A549 (cell line): ENCODE measurements at regions not wholly inside any gene's neighbourhood (a gene's known extent, or its start where the extent isn't known, plus 50 kb on each side); places are given as distances from the start of the nearest gene placed in this dataset.
"Not testable (repeated sequence)": the region's sequence is repeated elsewhere in the genome, so short reads cannot be mapped to it uniquely, and the experiment has no call there.

Experiments used
- ATAC-seq, 2 experiments: fragments of 200-7000 bp in 1 of 2; fragments of >200 bp in 1 of 2; cut with Nextera tagmentation in 1 of 2; cut with Tn5 transposase in 1 of 2; 3 replicates each; pipeline versions ENCODE4 v1.8.0 to v1.9.1; 2018 to 2020; ENCODE audit warnings: mild to moderate bottlenecking in 1 of 2, moderate library complexity in 1 of 2
- CTCF ChIA-PET: fragments of 300-600 bp; sonication (Branson Sonifier 250); formaldehyde crosslinking; extraction: SDS; loops from one replicate; lab custom pipeline; 2021; ENCODE audit warnings: antibody characterized with exemption, inconsistent platforms; lab: Yijun Ruan, JAX
- POLR2A ChIA-PET: fragments of 350-600 bp; formaldehyde crosslinking; extraction: SDS; loops from one replicate; lab custom pipeline; 2021; ENCODE audit warnings: antibody characterized with exemption, inconsistent platforms; lab: Yijun Ruan, JAX
- DNase-seq, 2 experiments: peaks; one replicate each; pipeline versions ENCODE4 v3.0.0 to v3.0.0-alpha.2; 2011 to 2016; ENCODE audit warnings: low read depth in 1 of 2, low spot score in 1 of 2
- FAIRE-seq: peaks from 2 replicates; lab custom pipeline; 2011; peaks lifted over from hg19 to GRCh38; lab: Jason Lieb, UNC
- H3K27ac ChIP-seq, 2 experiments: fragments of >200 bp; sonication (Bioruptor Twin); formaldehyde crosslinking; 3 replicates each; pipeline ENCODE4 v1.5.1; 2016 to 2017
- H3K4me1 ChIP-seq: fragments of >200 bp; sonication (Bioruptor Twin); formaldehyde crosslinking; 3 replicates; pipeline ENCODE4 v1.6.1; 2016
- H3K4me2 ChIP-seq: fragments of >200 bp; sonication (Bioruptor Twin); formaldehyde crosslinking; 3 replicates; pipeline ENCODE4 v1.6.1; 2016
- H3K4me3 ChIP-seq: fragments of >200 bp; sonication (Bioruptor Twin); formaldehyde crosslinking; 3 replicates; pipeline ENCODE4 v1.5.1; 2016
- H3K9me3 ChIP-seq: fragments of >200 bp; sonication (Bioruptor Twin); formaldehyde crosslinking; 3 replicates; pipeline ENCODE4 v1.6.1; 2016
- CBX8 ChIP-seq: fragments of 200-600 bp; sonication (generic); IDR thresholded peaks from 2 replicates; pipeline ENCODE4 v1.6.1; 2016
- CHD4 ChIP-seq: fragments of 200-600 bp; sonication (generic); IDR thresholded peaks from 2 replicates; pipeline ENCODE4 v1.6.1; 2016; ENCODE audit warnings: antibody characterized with exemption, mild to moderate bottlenecking, borderline replicate concordance
- FOXS1 ChIP-seq: fragments of 250-450 bp; sonication (Bioruptor Pico); IDR thresholded peaks from 2 replicates; pipeline ENCODE4 v1.5.0; 2020; ENCODE audit warnings: mild to moderate bottlenecking, moderate library complexity
- GATA3 ChIP-seq: IDR thresholded peaks from 2 replicates; pipeline ENCODE4 v1.6.1; 2012; ENCODE audit warnings: borderline replicate concordance
- HOXB13 ChIP-seq: fragments of 250-450 bp; sonication (Bioruptor Pico); IDR thresholded peaks from 2 replicates; pipeline ENCODE4 v1.5.0; 2020; ENCODE audit warnings: low read depth, mild to moderate bottlenecking, moderate library complexity
- JUNB ChIP-seq: fragments of >200 bp; sonication (Bioruptor Twin); formaldehyde crosslinking; IDR thresholded peaks from 2 replicates; pipeline ENCODE4 v1.6.1; 2016
- MAFK ChIP-seq: fragments of 450-650 bp; IDR thresholded peaks from 2 replicates; pipeline ENCODE4 v1.6.1; 2014; ENCODE audit not compliant: partially characterized antibody
- NFE2L2 ChIP-seq: fragments of 150-350 bp; conservative IDR thresholded peaks from 2 replicates; pipeline ENCODE4 v1.6.1; 2014; ENCODE audit warnings: low read length
- NPAS2 ChIP-seq: fragments of 250-450 bp; sonication (Bioruptor Pico); IDR thresholded peaks from 2 replicates; pipeline ENCODE4 v1.8.0; 2022; ENCODE audit warnings: mild to moderate bottlenecking, moderate library complexity, borderline replicate concordance
- NR3C1 ChIP-seq: fragments of >200 bp; sonication (Bioruptor Twin); formaldehyde crosslinking; IDR thresholded peaks from 3 replicates; pipeline ENCODE4 v1.6.1; 2017
- PHF8 ChIP-seq: fragments of 200-600 bp; sonication (generic); IDR thresholded peaks from 2 replicates; pipeline ENCODE4 v1.6.1; 2016; ENCODE audit warnings: low read depth, mild to moderate bottlenecking, antibody characterized with exemption, moderate library complexity, borderline replicate concordance
- RAD21 ChIP-seq, 2 experiments: fragments of >200 bp in 1 of 2; sonication (Bioruptor Twin) in 1 of 2; formaldehyde crosslinking in 1 of 2; IDR thresholded peaks in 1 of 2; conservative IDR thresholded peaks in 1 of 2; 2 replicates in 1 of 2; 3 replicates in 1 of 2; pipeline ENCODE4 v1.6.1; 2012 to 2018; ENCODE audit warnings: inconsistent platforms in 1 of 2
- RARB ChIP-seq: fragments of 250-450 bp; sonication (Bioruptor Pico); IDR thresholded peaks from 2 replicates; pipeline ENCODE4 v1.8.0; 2021; ENCODE audit warnings: mild to moderate bottlenecking, moderate library complexity
- RFX5 ChIP-seq: fragments of 450-650 bp; IDR thresholded peaks from 2 replicates; pipeline ENCODE4 v1.7.1; 2014; ENCODE audit warnings: antibody characterized with exemption, mild to moderate bottlenecking, moderate library complexity
- RNF2 ChIP-seq: fragments of 200-600 bp; sonication (generic); IDR thresholded peaks from 2 replicates; pipeline ENCODE4 v1.6.1; 2016; ENCODE audit warnings: low read depth, mild to moderate bottlenecking, antibody characterized with exemption, moderate library complexity, borderline replicate concordance
- SREBF2 ChIP-seq: fragments of 450-650 bp; IDR thresholded peaks from 2 replicates; pipeline ENCODE4 v1.6.1; 2014; ENCODE audit warnings: mild to moderate bottlenecking, moderate library complexity
- TFCP2L1 ChIP-seq: fragments of 250-450 bp; sonication (Bioruptor Pico); IDR thresholded peaks from 2 replicates; pipeline ENCODE4 v1.5.0; 2021; ENCODE audit warnings: mild to moderate bottlenecking
- ZC3H11A ChIP-seq: fragments of 450-650 bp; IDR thresholded peaks from 2 replicates; pipeline ENCODE4 v1.6.1; 2014; ENCODE audit warnings: antibody characterized with exemption, mild to moderate bottlenecking
- ZFP36 ChIP-seq: fragments of 450-650 bp; IDR thresholded peaks from 2 replicates; pipeline ENCODE4 v1.6.1; 2014; ENCODE audit warnings: borderline replicate concordance; ENCODE audit not compliant: partially characterized antibody
- WGBS: methylation state at CpG from one replicate; pipeline ENCODE4 v1.1.6; 2017; ENCODE audit errors: missing lambda C conversion rate; 5-methylcytosine and 5-hydroxymethylcytosine counted together
- TF ChIP-seq, protein P1 (sequence below): fragments of 200-600 bp; sonication (generic); IDR thresholded peaks from 2 replicates; pipeline ENCODE4 v1.6.1; 2016; ENCODE audit warnings: antibody characterized with exemption, mild to moderate bottlenecking, moderate library complexity
- TF ChIP-seq, protein P2 (sequence below): fragments of >200 bp; sonication (Bioruptor Twin); formaldehyde crosslinking; IDR thresholded peaks from 3 replicates; pipeline ENCODE4 v1.6.1; 2016
- TF ChIP-seq, protein P3 (sequence below): fragments of 150-350 bp; IDR thresholded peaks from 2 replicates; pipeline ENCODE4 v1.6.1; 2014; ENCODE audit warnings: low read depth, mild to moderate bottlenecking, low read length
- TF ChIP-seq, protein P4 (sequence below): fragments of 450-650 bp; IDR thresholded peaks from 2 replicates; pipeline ENCODE4 v1.6.1; 2014; ENCODE audit warnings: antibody characterized with exemption
- TF ChIP-seq, protein P5 (sequence below): fragments of 250-450 bp; sonication (Bioruptor Pico); IDR thresholded peaks from 2 replicates; pipeline ENCODE4 v1.5.0; 2020; ENCODE audit warnings: low read depth, mild to moderate bottlenecking, moderate library complexity

DNA sequence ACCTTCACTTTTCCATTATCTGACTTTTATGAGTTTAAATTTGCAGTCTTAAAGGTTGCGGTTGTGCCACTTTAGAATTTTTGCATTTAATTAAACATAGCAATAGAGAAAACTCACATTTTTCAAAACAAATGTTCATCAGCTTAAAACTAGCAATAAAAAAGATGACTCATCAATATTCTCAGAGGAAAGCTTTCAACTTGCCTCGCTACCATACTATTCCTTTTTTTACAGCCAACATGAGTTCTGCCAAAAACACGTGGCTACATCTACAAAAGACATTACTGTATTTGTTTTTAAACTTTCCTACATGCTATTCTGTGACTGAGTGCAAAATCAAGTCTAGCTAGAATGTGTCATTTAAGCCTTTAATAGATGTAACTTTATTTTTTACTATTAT is 497.1 kb downstream of the RPS29 start:
- POLR2A ChIA-PET: no interaction called here
- no peak for ATAC-seq

DNA sequence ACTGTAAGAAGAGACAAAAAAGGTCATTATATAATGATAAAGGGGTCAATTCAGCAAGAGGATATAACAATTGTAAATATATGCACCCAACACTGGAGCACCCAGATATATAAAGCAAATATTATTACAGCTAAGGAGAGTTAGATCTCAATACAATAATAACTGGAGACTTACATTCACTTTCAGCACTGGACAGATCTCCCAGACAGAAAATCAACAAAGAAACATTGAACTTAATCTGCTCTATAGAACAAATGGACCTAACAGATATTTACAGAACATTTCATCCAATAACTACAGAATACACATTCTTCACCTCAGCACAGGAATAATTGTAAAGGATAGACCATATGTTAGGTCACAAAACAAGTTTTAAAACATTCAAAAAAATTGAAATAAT is 512.9 kb downstream of the RPS29 start:
- H3K9me3 ChIP-seq, POLR2A ChIA-PET, DNase-seq, ATAC-seq, H3K4me3 ChIP-seq, H3K4me2 ChIP-seq, FAIRE-seq, CTCF ChIA-PET, H3K4me1 ChIP-seq, H3K27ac ChIP-seq: not testable (repeated sequence)
- TF ChIP-seq, protein P1, sequence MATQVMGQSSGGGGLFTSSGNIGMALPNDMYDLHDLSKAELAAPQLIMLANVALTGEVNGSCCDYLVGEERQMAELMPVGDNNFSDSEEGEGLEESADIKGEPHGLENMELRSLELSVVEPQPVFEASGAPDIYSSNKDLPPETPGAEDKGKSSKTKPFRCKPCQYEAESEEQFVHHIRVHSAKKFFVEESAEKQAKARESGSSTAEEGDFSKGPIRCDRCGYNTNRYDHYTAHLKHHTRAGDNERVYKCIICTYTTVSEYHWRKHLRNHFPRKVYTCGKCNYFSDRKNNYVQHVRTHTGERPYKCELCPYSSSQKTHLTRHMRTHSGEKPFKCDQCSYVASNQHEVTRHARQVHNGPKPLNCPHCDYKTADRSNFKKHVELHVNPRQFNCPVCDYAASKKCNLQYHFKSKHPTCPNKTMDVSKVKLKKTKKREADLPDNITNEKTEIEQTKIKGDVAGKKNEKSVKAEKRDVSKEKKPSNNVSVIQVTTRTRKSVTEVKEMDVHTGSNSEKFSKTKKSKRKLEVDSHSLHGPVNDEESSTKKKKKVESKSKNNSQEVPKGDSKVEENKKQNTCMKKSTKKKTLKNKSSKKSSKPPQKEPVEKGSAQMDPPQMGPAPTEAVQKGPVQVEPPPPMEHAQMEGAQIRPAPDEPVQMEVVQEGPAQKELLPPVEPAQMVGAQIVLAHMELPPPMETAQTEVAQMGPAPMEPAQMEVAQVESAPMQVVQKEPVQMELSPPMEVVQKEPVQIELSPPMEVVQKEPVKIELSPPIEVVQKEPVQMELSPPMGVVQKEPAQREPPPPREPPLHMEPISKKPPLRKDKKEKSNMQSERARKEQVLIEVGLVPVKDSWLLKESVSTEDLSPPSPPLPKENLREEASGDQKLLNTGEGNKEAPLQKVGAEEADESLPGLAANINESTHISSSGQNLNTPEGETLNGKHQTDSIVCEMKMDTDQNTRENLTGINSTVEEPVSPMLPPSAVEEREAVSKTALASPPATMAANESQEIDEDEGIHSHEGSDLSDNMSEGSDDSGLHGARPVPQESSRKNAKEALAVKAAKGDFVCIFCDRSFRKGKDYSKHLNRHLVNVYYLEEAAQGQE: peak; percentile 33; the same call in 1 of the 2 replicates

More for the DNA sequence above, 497.1 kb downstream of the RPS29 start:
- Histone ChIP-seq H3K4me1 (no peaks in the 10 kb centered on the region), H3K9me3 (no peaks in the 10 kb centered on the region), H3K4me2 (no peak overlapping the region), H3K4me3 (no peak overlapping the region), H3K27ac (no peak overlapping the region)
- no peak for FAIRE-seq
- TF ChIP-seq FOXS1 (CRISPR knock-in tag) (no peak), GATA3 (no peak), PHF8 (no peak), ZFP36 (no peak), MAFK (peak; percentile 88), NFE2L2 (0 out of 2 replicates have a peak, but pooled peaks have one; percentile 36), RFX5 (no peak)
- TF ChIP-seq, protein P2, sequence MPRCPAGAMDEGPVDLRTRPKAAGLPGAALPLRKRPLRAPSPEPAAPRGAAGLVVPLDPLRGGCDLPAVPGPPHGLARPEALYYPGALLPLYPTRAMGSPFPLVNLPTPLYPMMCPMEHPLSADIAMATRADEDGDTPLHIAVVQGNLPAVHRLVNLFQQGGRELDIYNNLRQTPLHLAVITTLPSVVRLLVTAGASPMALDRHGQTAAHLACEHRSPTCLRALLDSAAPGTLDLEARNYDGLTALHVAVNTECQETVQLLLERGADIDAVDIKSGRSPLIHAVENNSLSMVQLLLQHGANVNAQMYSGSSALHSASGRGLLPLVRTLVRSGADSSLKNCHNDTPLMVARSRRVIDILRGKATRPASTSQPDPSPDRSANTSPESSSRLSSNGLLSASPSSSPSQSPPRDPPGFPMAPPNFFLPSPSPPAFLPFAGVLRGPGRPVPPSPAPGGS: no peak
- TF ChIP-seq, protein P3, sequence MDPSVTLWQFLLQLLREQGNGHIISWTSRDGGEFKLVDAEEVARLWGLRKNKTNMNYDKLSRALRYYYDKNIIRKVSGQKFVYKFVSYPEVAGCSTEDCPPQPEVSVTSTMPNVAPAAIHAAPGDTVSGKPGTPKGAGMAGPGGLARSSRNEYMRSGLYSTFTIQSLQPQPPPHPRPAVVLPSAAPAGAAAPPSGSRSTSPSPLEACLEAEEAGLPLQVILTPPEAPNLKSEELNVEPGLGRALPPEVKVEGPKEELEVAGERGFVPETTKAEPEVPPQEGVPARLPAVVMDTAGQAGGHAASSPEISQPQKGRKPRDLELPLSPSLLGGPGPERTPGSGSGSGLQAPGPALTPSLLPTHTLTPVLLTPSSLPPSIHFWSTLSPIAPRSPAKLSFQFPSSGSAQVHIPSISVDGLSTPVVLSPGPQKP: no peak
- WGBS: 12% methylated on average over 3 of the region's 3 CpGs
- DNase-seq: no peak
- CTCF ChIA-PET: no interaction called here

DNA sequence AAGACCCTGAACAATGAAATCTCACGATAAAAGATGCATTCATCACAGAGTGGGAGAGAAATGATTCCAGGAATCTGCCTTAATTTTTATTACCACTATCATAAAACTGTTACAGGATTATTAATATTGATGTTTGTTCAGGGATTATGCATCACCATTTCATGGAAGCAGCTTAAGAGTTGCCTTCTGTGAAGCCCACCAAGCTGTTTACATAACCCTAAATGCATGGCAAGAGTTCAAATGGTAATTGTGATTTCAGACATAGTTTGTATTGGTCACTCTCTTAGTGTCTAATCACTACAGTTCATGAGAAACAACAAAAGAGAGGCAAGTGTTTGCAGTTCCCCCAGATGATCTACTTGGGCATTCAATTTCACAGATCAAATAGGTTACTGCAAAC is 527.7 kb downstream of the RPS29 start:
- ChIA-PET POLR2A (no interaction called here), CTCF (no interaction called here)
- DNase-seq (no peak), FAIRE-seq (no peak), ATAC-seq (no peak)
- H3K4me2 ChIP-seq: no peak overlapping the region
- no peaks in the 10 kb centered on the region for H3K4me1 ChIP-seq
- TF ChIP-seq TFCP2L1 (CRISPR knock-in tag) (no peak), RNF2 (no peak), NR3C1 (no peak), CBX8 (no peak), NFE2L2 (no peak), JUNB (no peak), FOXS1 (CRISPR knock-in tag) (no peak), SREBF2 (no peak), HOXB13 (no peak), RARB (CRISPR knock-in tag) (no peak), CHD4 (no peak), RAD21 (conservative IDR thresholded peaks at IDR 0.05 in 1 of 2, IDR thresholded peaks at IDR 0.05 in 1 of 2) (no peak), RFX5 (no peak), ZC3H11A (no peak), NPAS2 (CRISPR knock-in tag) (no peak)
- TF ChIP-seq, protein P4, sequence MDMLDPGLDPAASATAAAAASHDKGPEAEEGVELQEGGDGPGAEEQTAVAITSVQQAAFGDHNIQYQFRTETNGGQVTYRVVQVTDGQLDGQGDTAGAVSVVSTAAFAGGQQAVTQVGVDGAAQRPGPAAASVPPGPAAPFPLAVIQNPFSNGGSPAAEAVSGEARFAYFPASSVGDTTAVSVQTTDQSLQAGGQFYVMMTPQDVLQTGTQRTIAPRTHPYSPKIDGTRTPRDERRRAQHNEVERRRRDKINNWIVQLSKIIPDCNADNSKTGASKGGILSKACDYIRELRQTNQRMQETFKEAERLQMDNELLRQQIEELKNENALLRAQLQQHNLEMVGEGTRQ: no peak
- TF ChIP-seq, protein P5, sequence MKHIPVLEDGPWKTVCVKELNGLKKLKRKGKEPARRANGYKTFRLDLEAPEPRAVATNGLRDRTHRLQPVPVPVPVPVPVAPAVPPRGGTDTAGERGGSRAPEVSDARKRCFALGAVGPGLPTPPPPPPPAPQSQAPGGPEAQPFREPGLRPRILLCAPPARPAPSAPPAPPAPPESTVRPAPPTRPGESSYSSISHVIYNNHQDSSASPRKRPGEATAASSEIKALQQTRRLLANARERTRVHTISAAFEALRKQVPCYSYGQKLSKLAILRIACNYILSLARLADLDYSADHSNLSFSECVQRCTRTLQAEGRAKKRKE (CRISPR knock-in tag): no peak
- H3K27ac ChIP-seq: no peak overlapping the region
- H3K9me3 ChIP-seq: no peaks in the 10 kb centered on the region
- H3K4me3 ChIP-seq: no peak overlapping the region
- 3% methylated on average over 1 of the region's 1 CpG for WGBS
